Stimulated activated CD4-positive, alpha-beta T cell treated with anti-CD3 and anti-CD28 coated beads, Interleukin-1b, Interleukin-23, amount 100 ng/mL, for 24 hours (primary cell): ENCODE measurements at regions not wholly inside any gene's neighbourhood (a gene's known extent, or its start where the extent isn't known, plus 50 kb on each side); places are given as distances from the start of the nearest gene placed in this dataset.
"Not testable (repeated sequence)": the region's sequence is repeated elsewhere in the genome, so short reads cannot be mapped to it uniquely, and the experiment has no call there.

Experiments used
- DNase-seq, 4 experiments: peaks; one replicate each; pipeline ENCODE4 v3.0.0-alpha.2; 2020; ENCODE audit warnings: low read depth in 4 of 4, low spot score in 1 of 4

DNA sequence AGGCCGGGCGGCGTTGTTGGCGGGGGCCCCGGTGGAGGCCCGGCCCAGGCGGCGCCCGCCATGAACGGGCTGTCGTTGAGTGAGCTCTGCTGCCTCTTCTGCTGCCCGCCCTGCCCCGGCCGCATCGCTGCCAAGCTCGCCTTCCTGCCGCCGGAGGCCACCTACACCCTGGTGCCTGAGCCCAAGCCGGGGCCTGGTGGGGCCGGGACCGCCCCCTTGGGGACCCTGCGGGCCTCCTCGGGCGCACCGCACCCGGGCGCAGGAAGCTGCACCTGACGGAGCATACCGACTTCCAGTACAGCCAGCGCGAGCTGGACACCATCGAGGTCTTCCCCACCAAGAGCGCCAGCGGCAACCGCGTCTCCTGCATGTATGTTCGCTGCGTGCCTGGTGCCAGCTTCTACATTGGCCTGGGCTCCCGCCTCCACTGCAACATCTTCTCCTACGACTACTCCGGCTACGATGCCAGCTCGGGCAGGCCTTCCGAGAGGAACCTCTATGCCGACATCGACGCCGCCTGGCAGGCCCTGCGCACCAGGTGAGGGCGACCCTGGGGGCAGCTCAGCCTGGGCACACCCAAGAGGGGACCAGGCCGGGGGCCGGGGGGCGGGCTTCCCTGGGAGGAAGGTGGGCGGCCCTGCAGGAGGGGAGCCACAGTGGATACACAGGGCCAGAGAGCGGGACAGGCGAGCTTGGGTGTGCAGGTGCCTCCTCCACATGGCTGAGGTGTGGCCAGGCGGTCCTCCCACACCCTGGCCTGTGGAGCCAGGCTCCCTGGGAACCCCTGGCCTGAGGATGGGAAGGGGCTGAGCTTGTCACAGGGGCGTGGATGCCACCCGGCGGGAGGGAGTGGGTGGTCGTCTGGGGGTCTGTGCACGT lies 201.6 kb downstream of the USP22 start:
- not testable (repeated sequence) for DNase-seq

- DNase-seq = not testable (repeated sequence)
Observed at GRCh38 chr17:20842012-20842411, 200.8 kb downstream of the USP22 start.

GRCh38 chr17:20843261-20843660 lies 199.6 kb downstream of the USP22 start:
- DNase-seq = not testable (repeated sequence)

GRCh38 chr17:20843799-20844553 lies 198.8 kb downstream of the USP22 start:
- peak; percentile 1 to 46 (median 18) for DNase-seq

GRCh38 chr17:20848869-20849443 lies 193.9 kb downstream of the USP22 start:
- not testable (repeated sequence) for DNase-seq

GRCh38 chr17:20851591-20852238 lies 191.1 kb downstream of the USP22 start:
- not testable (repeated sequence) for DNase-seq

- DNase-seq = no peak
Observed at GRCh38 chr17:20852239-20852989, 190.4 kb downstream of the USP22 start.

- DNase-seq = no peak
Observed at GRCh38 chr17:20852990-20853370, 189.8 kb downstream of the USP22 start.

DNA sequence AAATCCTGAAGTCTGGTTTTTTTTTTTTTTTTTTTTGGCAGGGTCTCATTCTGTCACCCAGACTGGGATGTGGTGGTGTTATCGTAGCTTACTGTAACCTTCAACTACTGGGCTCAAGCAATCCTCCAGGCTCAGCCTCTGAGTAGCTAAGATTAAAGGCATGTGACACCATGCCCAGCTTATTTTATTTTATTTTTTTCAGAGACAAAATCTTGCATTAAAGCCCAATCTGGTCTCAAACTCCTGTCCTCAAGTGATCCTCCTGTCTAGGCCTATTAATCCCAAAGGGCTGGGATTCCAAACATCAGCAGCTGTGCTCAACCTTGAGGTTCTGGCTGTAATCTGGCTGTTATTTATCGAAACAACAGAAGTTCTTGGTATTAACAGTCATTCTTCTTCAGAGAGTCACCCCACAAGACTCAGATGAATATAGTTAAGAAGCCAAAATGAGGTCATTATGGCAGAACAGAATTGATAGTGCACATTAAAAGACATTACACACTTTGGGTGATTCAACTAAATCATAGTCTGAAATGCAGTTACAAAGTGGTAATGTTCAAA lies 186.8 kb downstream of the USP22 start:
- DNase-seq = not testable (repeated sequence)

DNA sequence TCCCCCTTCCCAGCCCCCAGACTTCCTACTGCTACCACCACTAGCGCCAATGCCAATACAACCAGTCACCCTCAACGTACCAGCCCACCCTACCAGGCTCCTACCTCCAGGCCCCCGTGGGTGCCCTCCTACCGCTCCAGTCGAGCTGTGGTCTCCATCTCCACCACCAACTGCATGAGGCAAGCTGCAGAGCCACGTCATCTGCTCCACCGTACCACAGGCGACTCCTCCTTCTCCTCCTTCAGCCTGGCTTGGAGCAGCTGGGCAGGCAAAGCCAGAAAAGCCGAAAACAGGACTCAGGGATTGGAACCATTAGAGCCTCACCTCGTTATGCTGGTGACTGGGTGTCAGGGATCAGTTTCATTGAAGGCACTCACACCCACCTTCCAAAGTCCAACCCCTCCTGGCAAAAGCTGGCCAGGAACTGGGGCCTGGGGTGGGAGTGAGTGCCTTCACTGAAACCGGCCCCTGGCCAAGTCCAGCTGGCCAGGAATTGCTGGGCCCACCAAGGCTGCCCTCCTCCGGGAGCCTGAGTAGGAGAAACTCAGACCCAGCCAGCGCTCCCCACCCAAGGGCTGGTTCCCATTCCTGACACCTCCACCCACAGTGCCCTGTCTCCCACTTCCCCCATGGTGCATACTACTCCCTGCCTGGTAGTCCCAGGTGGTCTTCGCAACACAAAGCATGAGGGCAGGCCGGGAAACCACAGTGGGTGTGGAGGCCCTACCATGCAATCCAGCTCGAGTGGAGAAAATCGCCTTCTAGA lies 176.2 kb downstream of the USP22 start:
- not testable (repeated sequence) for DNase-seq

DNA sequence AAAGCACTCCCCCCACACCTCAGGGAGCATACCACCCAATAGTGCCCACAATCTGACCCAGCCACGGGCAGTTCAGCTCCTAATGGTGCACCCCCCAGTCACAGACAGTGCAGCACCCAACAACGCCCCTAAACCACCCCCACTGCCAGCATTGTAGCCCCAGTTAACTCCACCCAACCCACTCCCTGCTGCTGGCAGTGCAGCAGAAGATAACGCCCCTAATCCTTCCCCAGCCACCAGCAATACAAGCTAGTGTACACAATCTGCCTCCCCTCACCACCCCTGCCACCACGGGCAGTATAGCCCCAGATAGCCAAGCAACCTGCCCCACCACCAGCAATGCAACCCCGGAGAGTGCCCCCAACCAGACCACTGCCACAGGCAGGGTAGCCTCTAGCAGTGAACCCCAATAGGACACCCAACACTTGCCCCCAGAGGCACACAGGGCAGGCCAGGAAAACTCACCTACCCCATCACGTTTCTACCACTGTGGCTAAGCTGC lies 175.3 kb downstream of the USP22 start:
- DNase-seq = not testable (repeated sequence)

DNA sequence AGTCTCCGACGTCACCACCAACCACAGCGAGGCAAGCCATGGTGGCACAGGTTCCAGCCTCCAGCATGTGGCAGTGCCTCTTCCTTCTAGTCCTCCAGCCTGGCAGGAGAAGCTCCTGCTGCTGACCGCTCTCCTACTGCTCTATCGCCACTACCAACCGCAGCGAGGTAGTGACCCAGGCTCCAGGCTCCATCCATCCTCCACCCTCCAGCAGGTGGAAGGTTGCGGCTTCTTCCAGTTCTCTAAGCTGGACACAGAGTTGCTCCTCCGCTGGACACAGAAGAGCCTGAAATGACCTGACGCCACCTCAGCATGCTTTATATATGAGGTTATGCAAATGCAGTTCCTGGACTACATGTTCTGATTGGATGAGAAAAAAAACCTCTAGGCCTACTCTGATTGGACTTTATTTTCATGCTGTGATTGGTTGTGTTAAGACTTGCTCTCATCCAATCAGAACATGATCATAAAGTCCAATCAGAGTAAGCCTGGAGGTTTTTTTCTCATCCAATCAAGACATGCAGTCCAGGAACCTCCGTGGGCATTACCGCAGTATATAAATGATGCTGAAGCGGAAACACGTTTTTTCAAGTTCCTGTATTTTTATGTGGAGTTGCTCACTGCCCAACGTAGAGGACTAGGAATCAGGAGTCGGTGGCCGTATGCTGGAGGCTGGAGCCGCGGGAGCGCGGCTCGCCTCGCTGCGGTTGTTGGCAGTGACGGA lies 174.7 kb downstream of the USP22 start:
- DNase-seq = not testable (repeated sequence)

DNA sequence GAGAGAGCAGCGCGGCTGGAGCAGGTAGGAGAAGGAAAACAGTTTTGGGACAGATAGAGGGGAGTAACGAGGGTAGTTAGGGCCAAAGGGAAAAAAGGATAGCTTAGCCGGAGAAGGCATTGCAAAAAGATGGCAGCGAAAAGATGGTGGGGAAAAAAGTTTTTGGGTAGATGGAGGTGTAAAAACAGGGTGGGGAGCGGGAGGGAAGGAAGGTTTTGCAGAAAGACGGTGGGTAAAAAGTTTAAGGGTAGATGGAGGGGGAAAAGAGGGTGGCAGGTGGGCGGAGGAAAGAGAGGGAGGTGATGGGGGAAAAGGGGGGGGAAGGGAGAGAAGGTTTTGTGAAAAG lies 174.2 kb downstream of the USP22 start:
- DNase-seq = not testable (repeated sequence)

DNA sequence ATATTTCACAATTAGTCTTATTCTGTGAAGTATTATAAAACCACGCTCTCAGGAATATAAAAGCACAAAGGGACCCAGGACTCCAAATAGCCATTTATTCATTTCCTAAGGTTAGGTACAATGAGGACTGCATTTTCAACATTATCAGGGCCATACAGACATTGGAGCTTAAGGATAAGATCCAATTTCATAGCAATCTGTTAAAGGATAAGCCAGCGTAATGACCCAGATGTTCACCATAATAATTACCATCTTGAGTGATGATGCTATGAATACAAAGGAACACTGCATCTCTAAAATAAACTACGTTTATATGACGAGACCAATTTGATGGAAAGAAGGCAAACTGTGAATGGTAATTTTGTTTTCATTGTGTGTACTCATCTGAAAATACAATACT lies 169.6 kb downstream of the USP22 start:
- not testable (repeated sequence) for DNase-seq

DNA sequence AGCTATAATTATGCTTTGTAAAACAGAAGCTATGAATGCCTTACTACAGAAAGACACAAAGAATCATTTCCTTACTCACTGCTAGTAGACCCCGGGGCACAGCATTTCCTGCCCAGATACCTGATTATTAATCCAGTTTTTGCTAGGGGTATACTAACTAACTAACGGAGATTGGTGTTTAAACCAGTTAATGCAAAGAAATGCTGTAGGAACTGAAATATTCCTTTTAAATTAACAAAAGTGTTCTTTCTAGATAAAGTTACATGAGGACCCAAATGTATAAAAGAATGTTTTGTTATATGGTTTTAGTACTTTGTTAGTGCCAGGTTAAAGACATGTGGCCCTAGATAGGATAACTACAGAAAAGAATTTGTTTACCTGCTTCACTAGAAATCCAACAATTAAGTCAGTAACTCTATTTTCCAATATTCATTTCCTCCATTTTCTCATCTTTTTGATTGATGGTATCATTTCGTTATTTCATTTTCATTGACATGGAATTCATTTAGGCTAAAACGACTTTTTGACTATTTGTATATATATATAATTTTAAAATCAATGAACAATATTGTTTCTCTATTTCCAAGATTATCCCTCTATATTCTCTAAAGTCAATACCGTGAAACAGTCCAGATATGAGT lies 169.0 kb downstream of the USP22 start:
- not testable (repeated sequence) for DNase-seq

- DNase-seq = not testable (repeated sequence)
Observed at GRCh38 chr17:20877384-20877783, 165.4 kb downstream of the USP22 start.

DNA sequence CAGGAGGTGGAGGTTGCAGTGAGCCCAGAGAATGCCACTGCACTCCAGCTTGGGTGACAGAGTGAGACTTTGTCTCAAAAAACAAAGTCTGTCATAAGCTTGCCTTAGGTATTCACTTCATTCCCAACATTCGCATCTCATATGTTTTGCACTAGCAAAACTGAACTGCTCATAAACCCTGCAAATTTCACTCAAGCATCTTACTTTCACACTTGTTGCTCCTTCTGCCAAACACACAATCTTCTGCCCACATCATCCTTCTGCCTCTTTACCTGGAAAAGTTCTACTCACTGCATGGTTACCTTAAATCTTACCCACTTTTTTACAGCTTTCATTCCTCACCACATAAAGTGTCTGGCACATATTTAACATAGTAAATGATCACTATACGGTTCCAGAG lies 152.5 kb downstream of the USP22 start:
- no peak for DNase-seq

GRCh38 chr17:20895426-20895825 lies 147.4 kb downstream of the USP22 start:
- DNase-seq = not testable (repeated sequence)
